Amygdala (tissue), 56 donors: ENCODE measurements at regions not wholly inside any gene's neighbourhood (a gene's known extent, or its start where the extent isn't known, plus 50 kb on each side); places are given as distances from the start of the nearest gene placed in this dataset.

Experiments used
- DNase-seq, 56 donors: peaks; one replicate each; lab custom pipeline; 2025; lab: John Stamatoyannopoulos, UW

- DNase-seq, result no peak
Measured at GRCh38 chr1:37403166-37403565, 71.2 kb upstream of the ZC3H12A start.

- no peak for DNase-seq
Measured at GRCh38 chr1:37404711-37405110, 69.7 kb upstream of the ZC3H12A start.

GRCh38 chr1:37410105-37410504 is 64.3 kb upstream of the ZC3H12A start:
- peak in 34 of 56 donors; percentile 8 to 78 (median 29) for DNase-seq

- DNase-seq, result no peak
Measured at GRCh38 chr1:37410815-37411214, 63.6 kb upstream of the ZC3H12A start.

- DNase-seq, result peak in 14 of 56 donors; percentile 7 to 36 (median 18)
Measured at GRCh38 chr1:37415611-37416244, 58.7 kb upstream of the ZC3H12A start.

GRCh38 chr1:37420456-37420855 is 53.9 kb upstream of the ZC3H12A start:
- DNase-seq, result no peak

GRCh38 chr1:37423810-37424209 is 50.6 kb upstream of the ZC3H12A start:
- no peak for DNase-seq

- no peak for DNase-seq
Measured at GRCh38 chr1:37424523-37424922, 49.9 kb upstream of the ZC3H12A start.
